Amniotic stem cell (primary cell): ENCODE measurements at regions not wholly inside any gene's neighbourhood (a gene's known extent, or its start where the extent isn't known, plus 50 kb on each side); places are given as distances from the start of the nearest gene placed in this dataset.

ENCODE experiments used
- DNase-seq: peaks from one replicate; lab custom pipeline; 2025; lab: John Stamatoyannopoulos, UW

DNA sequence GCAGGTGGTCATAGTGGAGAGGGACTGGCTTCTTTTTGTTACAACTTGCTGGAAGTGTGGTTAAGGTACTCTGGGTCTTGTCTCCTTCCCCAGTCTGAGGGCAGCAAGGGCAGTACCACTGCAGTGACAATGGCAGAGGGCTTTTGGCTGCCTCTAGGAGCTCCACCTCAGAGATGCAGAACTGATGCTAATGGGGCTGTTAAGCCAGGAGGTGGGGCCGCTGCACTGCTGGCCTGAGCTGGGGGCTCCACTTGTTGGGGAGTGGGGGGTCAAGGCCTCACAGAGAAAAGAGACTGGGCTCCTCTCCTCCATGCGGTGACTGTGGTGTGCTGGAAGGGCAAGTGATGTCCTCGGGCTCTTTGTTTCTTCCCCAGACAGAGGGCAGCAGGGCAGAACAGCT is 135.7 kb downstream of the DSEL start:
- no peak for DNase-seq

GRCh38 chr18:67379981-67380380 is 136.5 kb downstream of the DSEL start:
- no peak for DNase-seq

GRCh38 chr18:67376372-67376771 is 140.1 kb downstream of the DSEL start:
- DNase-seq = no peak

- DNase-seq = no peak
These were observed 142.9 kb downstream of the DSEL start for GRCh38 chr18:67373636-67374035.

GRCh38 chr18:67367540-67367939 is 149.0 kb downstream of the DSEL start:
- DNase-seq = no peak

DNA sequence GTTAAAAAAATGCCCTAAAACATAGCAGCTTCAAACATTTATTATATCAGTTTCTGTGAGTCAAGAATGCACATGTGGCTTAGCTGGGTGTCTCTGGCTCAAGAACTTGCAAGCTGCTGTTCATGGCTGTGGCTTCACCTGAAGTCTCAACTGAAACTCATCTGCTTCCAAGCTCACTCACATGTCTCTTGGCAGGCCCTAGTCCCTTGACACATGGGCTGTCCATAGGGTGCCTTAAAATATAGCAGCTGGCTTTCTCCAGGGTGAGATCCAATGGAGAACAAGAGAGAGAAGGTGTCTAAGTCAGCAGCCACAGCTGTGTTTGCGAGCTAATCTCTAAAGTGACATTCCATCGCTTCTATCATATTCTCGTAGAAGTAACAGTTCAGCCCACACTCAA is 152.8 kb downstream of the DSEL start:
- no peak for DNase-seq

DNA sequence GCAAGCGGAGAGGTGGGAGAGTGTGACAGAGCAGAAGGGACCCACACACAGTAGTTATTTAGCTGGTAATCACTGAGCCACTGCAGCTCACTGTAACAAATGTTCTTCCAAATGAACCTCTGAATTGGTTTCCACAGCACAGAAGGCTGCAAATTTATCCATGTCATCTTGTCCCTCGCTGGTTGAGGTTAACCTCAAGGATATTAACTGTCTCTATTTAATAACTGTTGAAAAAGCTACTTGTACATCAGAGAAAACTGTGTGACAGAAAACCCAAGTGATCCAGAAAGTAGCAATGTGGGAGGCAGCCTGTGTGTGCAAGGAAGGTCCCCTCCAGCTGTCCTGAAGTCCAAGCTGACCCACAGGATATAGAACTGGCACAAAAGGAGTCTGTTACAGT is 153.6 kb downstream of the DSEL start:
- no peak for DNase-seq

GRCh38 chr18:67359873-67360838 is 156.4 kb downstream of the DSEL start:
- peak; percentile 72 for DNase-seq

GRCh38 chr18:67358947-67359346 is 157.6 kb downstream of the DSEL start:
- no peak for DNase-seq

DNA sequence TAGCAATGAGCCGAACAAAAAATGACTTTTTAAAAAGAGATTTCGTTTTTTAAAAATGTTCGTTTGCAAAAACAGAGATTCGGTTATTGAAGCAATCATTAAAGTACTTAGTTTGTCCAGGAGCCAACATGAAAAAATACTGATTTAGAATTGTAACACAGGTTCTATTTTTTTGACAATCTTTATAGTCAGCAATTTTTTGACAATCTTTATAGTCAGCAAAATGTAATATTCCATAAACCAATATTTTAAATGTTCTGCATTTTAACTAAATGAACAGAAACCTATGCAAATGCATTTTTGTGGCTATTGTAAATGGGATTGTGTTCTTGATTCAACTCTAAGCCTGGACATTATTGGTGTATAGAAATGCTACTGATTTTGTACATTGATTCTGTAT is 161.8 kb downstream of the DSEL start:
- no peak for DNase-seq

DNA sequence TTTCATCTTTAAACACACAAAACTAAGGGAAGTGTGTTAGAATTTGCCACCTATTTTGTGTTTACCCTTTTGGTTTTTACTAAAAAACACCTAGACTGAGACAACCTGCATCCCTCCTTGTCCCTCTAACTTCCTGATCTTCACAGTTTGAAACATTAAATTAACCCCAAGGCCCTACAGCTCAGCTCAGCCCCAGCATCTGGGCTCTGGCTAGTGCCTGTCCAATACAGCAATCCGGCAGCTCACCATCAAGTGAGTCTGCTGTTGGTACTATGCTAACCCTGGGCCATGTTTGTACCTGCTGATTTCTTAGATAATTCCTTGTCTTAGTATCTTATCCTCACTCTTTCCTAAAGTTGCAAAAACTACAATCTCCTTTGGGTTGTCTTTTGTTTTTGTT is 162.4 kb downstream of the DSEL start:
- no peak for DNase-seq

DNA sequence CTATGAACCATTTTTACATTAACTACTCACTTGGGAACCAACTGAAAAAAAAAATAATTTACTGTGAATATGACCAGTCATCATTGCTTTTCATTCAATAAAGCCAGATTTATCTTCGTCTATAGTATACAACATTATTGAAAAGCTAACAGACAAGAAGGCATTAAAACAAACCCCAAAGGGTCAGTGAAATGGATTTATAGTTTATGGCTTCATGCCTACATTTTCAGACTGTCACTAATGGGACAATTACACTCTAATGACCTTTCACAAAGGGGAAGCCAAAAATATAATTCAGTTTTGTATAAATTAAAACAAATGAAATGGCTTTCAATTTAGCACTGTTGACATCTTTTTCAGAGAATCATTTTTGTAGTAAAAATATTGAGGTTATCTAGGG is 169.1 kb downstream of the DSEL start:
- no peak for DNase-seq

GRCh38 chr18:67342159-67342558 is 174.4 kb downstream of the DSEL start:
- no peak for DNase-seq

- no peak for DNase-seq
These were observed 178.8 kb downstream of the DSEL start for GRCh38 chr18:67337696-67338095.

DNA sequence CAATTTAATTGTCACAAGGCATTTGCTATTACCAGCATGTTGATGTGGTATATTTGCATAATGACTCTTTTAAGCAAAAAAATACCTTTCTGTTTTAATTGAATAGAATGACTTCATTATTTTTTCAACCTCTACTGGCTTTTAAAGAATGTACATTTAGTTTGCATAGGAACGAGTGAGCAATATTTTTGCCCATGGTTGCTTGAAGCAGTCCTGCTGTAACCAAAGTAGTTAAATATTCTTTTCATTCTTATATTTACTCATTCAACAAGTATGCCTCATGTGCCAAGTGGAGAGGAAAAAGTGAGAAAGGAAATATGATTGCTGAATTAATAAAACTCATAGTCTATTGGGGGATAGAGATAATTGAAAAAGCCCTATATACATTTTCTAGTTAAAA is 184.7 kb downstream of the DSEL start:
- no peak for DNase-seq

GRCh38 chr18:67319109-67319508 is 197.4 kb downstream of the DSEL start:
- no peak for DNase-seq

DNA sequence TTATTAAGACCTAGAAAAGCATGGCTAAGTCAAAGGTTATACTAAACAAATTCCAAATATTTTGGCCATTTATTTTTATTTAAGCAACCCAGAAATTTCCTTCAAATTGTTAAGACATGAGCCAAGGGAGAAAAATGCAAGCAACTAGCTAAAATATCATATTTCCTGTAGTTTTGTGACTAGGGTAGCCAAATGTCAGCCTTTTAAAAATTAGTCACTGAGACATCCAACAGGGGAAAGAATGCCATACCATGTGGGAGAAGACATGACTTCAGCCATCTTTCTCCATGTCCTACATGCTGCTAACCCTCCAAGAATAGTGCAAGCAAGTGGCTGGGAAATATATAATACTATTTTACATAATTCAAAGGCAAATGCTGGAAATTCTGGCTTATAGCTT is 197.9 kb downstream of the DSEL start:
- DNase-seq = no peak

- no peak for DNase-seq
These were observed 205.7 kb downstream of the DSEL start for GRCh38 chr18:67310826-67311225.

GRCh38 chr18:67308819-67309218 is 207.7 kb downstream of the DSEL start:
- no peak for DNase-seq

DNA sequence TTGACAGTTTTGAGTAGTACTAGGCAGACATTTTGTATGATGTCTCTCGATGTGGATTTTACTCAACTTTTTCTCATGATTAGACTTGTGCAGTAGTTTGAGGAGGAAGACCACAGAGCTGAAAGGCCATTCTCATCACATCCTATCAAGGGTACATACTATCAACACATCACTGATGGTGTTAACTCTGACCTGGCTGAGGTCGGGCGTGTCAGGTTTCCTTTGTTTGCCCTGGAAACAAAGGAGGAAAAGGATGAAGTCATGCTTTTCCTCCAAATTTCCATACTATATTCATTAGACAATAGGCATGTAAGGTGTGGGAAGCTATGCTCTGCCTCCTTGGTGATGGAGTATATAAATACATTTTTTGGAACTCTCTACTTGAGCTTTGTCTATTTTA is 211.1 kb downstream of the DSEL start:
- no peak for DNase-seq

DNA sequence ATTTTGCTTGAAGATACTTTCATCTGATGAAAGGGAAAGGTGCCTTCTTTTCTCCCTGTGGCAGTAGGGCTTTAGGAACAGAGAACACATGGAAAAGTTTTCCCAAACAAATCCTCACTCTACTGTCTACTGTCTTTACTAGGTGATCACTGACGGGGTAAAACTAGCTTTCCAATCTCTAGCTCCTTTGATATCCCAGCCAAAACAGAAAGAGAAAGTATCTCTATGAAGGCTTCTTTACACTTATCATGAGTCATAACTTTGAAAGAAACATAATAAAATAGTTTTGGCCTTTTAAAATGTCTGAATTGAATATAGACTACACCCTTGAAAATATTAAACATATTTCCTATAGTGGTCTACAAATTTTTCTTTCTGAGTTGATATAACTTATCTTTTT is 214.5 kb downstream of the DSEL start:
- DNase-seq = no peak

DNA sequence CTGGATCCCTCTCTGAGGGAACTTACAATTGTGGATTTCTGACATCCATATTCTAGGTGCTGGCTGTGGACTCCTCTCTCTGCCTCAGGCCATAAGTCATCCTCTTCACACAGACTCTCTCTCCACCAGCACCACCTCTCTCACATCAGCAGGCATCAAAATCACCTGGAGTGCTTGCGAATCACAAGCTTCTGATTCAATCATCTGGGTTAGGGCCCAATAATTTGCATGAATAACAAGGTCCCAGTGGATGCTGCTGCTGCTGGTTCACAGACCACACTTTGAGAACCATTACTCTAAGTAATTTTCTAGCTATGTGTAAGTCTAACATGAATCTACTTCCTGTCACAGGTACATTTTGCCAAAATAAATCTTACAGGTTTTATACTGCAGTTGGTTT is 214.9 kb downstream of the DSEL start:
- DNase-seq = no peak

GRCh38 chr18:67300498-67300897 is 216.0 kb downstream of the DSEL start:
- no peak for DNase-seq

- no peak for DNase-seq
These were observed 223.7 kb downstream of the DSEL start for GRCh38 chr18:67292814-67293213.
